ENCODE measurements at regions not wholly inside any gene's neighbourhood (a gene's known extent, or its start where the extent isn't known, plus 50 kb on each side); places are given as distances from the start of the nearest gene placed in this dataset.

GRCh38 chr2:235194351-235194750, 242.5 kb downstream of the SH3BP4 start:
- POLR2A ChIA-PET = no interaction called here
- Histone ChIP-seq H3K9me3 (ENCODE audit: control insufficient read depth, insufficient read depth, low read depth, low read length) (no peaks in the 10 kb centered on the region), H3K27ac (ENCODE audit: extremely low read depth, low read depth, low read length) (no peak overlapping the region), H3K4me1 (ENCODE audit: control insufficient read depth, insufficient read depth, low read length) (no peaks in the 10 kb centered on the region), H3K36me3 (ENCODE audit: control insufficient read depth in 2 of 2, insufficient read depth in 1 of 2, low read length in 2 of 2) (no peaks in the 10 kb centered on the region), H3K4me3 (ENCODE audit: low read depth, low read length) (no peak overlapping the region)
- TF ChIP-seq ZNF776 (tag by site-specific recombination; IDR thresholded peaks at IDR 0.05; ENCODE audit: borderline replicate concordance) (no peak), ZNF350 (tag by site-specific recombination; IDR thresholded peaks at IDR 0.05) (no peak), ZNF140 (tag by site-specific recombination; IDR thresholded peaks at IDR 0.05) (no peak), ATF2 (tag by site-specific recombination; IDR thresholded peaks at IDR 0.05; ENCODE audit: low read depth) (no peak)
- CTCF ChIA-PET = no interaction called here

DNA sequence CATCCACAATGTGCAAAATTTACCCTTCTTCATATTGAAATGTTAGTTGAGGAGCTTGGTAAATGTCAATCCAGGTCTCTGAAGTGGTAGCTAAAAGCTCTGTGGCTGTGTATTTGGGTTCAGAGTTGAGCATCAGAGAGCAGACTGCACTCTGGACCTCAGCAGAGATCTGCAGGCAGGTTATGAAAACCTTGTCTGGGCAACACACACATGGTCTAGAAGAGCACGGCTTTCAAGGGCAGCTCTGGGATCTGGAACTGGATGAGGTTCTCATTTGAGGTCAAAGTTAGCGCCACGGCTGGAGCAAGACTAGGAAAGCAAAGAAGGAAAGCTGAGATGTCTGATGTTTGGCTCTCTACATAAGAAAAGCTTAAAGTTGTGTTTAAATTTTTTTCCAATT, 243.0 kb downstream of the SH3BP4 start:
- Histone ChIP-seq H3K4me1 (ENCODE audit: control insufficient read depth, insufficient read depth, low read length) (no peaks in the 10 kb centered on the region), H3K36me3 (ENCODE audit: control insufficient read depth in 2 of 2, insufficient read depth in 1 of 2, low read length in 2 of 2) (no peaks in the 10 kb centered on the region), H3K9me3 (ENCODE audit: control insufficient read depth, insufficient read depth, low read depth, low read length) (no peaks in the 10 kb centered on the region), H3K27ac (ENCODE audit: extremely low read depth, low read depth, low read length) (no peak overlapping the region), H3K4me3 (ENCODE audit: low read depth, low read length) (no peak overlapping the region)
- no peak for TF ChIP-seq ZFP3 (tag by site-specific recombination; IDR thresholded peaks at IDR 0.05; ENCODE audit: low read depth)
- no peak for TF ChIP-seq ZNF266 (tag by site-specific recombination; IDR thresholded peaks at IDR 0.05; ENCODE audit: low read depth)
- no peak for TF ChIP-seq ZNF600 (tag by site-specific recombination; IDR thresholded peaks at IDR 0.05)
- no peak for TF ChIP-seq ZNF843 (tag by site-specific recombination; IDR thresholded peaks at IDR 0.05)
- TF ChIP-seq ZNF311 (tag by site-specific recombination; IDR thresholded peaks at IDR 0.05; ENCODE audit: borderline replicate concordance) = no peak
- TF ChIP-seq GLIS2 (tag by site-specific recombination; IDR thresholded peaks at IDR 0.05) = no peak
- no peak for TF ChIP-seq ZNF529 (tag by site-specific recombination; IDR thresholded peaks at IDR 0.05; ENCODE audit: insufficient replicate concordance)
- TF ChIP-seq, protein P1, sequence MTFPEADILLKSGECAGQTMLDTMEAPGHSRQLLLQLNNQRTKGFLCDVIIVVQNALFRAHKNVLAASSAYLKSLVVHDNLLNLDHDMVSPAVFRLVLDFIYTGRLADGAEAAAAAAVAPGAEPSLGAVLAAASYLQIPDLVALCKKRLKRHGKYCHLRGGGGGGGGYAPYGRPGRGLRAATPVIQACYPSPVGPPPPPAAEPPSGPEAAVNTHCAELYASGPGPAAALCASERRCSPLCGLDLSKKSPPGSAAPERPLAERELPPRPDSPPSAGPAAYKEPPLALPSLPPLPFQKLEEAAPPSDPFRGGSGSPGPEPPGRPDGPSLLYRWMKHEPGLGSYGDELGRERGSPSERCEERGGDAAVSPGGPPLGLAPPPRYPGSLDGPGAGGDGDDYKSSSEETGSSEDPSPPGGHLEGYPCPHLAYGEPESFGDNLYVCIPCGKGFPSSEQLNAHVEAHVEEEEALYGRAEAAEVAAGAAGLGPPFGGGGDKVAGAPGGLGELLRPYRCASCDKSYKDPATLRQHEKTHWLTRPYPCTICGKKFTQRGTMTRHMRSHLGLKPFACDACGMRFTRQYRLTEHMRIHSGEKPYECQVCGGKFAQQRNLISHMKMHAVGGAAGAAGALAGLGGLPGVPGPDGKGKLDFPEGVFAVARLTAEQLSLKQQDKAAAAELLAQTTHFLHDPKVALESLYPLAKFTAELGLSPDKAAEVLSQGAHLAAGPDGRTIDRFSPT (tag by site-specific recombination; IDR thresholded peaks at IDR 0.05) = no peak
- TF ChIP-seq ZFP41 (tag by site-specific recombination; IDR thresholded peaks at IDR 0.05; ENCODE audit: borderline replicate concordance) = no peak
- no peak for TF ChIP-seq HOXD13 (CRISPR knock-in tag; IDR thresholded peaks at IDR 0.05; ENCODE audit: borderline replicate concordance)
- no peak for TF ChIP-seq PRDM6 (tag by site-specific recombination; IDR thresholded peaks at IDR 0.05)
- no peak for TF ChIP-seq SCRT1 (tag by site-specific recombination; IDR thresholded peaks at IDR 0.05; ENCODE audit: borderline replicate concordance)
- no peak for TF ChIP-seq ZNF157 (tag by site-specific recombination; IDR thresholded peaks at IDR 0.05)
- no peak for TF ChIP-seq GLI2 (tag by site-specific recombination; IDR thresholded peaks at IDR 0.05; ENCODE audit: borderline replicate concordance, low read depth)
- no peak for TF ChIP-seq ZBTB20 (tag by site-specific recombination; IDR thresholded peaks at IDR 0.05)
- CTCF ChIA-PET = no interaction called here
- POLR2A ChIA-PET = no interaction called here

All from HEK293 (cell line).